HUES6 (cell line): ENCODE measurements at regions not wholly inside any gene's neighbourhood (a gene's known extent, or its start where the extent isn't known, plus 50 kb on each side); places are given as distances from the start of the nearest gene placed in this dataset.

Experiments used
- H3K27ac ChIP-seq: 2 replicates; pipeline ENCODE4 v1.7.0; 2013; ENCODE audit warnings: low read depth, mild to moderate bottlenecking, low read length, inconsistent platforms
- H3K27me3 ChIP-seq: 2 replicates; pipeline ENCODE4 v1.6.1; 2013; ENCODE audit warnings: low read length; ENCODE audit not compliant: control insufficient read depth, insufficient read depth
- H3K36me3 ChIP-seq: 2 replicates; pipeline ENCODE4 v1.6.1; 2013; ENCODE audit warnings: low read length; ENCODE audit not compliant: control insufficient read depth, insufficient read depth
- H3K4me1 ChIP-seq: 2 replicates; pipeline ENCODE4 v1.6.1; 2013; ENCODE audit warnings: low read length; ENCODE audit not compliant: control insufficient read depth, insufficient read depth
- H3K4me3 ChIP-seq: 2 replicates; pipeline ENCODE4 v1.5.1; 2013; ENCODE audit warnings: low read depth, low read length
- H3K9ac ChIP-seq: one replicate; pipeline ENCODE4 v1.6.1; 2013; ENCODE audit warnings: mild to moderate bottlenecking, low read length
- H3K9me3 ChIP-seq: 2 replicates; pipeline ENCODE4 v1.6.1; 2013; ENCODE audit warnings: low read depth, low read length; ENCODE audit not compliant: control insufficient read depth, insufficient read depth

GRCh38 chr2:198312596-198313483, 508.4 kb downstream of the PLCL1 start:
- Histone ChIP-seq H3K9ac (no peak overlapping the region), H3K4me3 (no peak overlapping the region), H3K27ac (no peak overlapping the region), H3K4me1 (peaks cover 6% of the 10 kb centered on the region; the same call in 1 of the 2 replicates), H3K9me3 (no peaks in the 10 kb centered on the region), H3K27me3 (no peaks in the 10 kb centered on the region), H3K36me3 (no peaks in the 10 kb centered on the region)

- Histone ChIP-seq H3K27me3 (no peaks in the 10 kb centered on the region), H3K4me1 (peaks cover 5% of the 10 kb centered on the region), H3K36me3 (no peaks in the 10 kb centered on the region), H3K4me3 (no peak overlapping the region), H3K27ac (no peak overlapping the region), H3K9me3 (no peaks in the 10 kb centered on the region), H3K9ac (no peak overlapping the region)
Measured at GRCh38 chr2:198311020-198311419, 506.6 kb downstream of the PLCL1 start.

- Histone ChIP-seq H3K27me3 (no peaks in the 10 kb centered on the region), H3K4me1 (peaks cover 5% of the 10 kb centered on the region), H3K9ac (no peak overlapping the region), H3K27ac (no peak overlapping the region), H3K9me3 (no peaks in the 10 kb centered on the region), H3K36me3 (no peaks in the 10 kb centered on the region), H3K4me3 (no peak overlapping the region)
Measured at GRCh38 chr2:198309673-198310280, 505.4 kb downstream of the PLCL1 start.

- H3K27me3 ChIP-seq, result no peaks in the 10 kb centered on the region
- no peaks in the 10 kb centered on the region for H3K9me3 ChIP-seq
- no peaks in the 10 kb centered on the region for H3K36me3 ChIP-seq
- no peak overlapping the region for H3K4me3 ChIP-seq
- H3K4me1 ChIP-seq, result peaks cover 5% of the 10 kb centered on the region
- no peak overlapping the region for H3K27ac ChIP-seq
- H3K9ac ChIP-seq, result no peak overlapping the region
Measured at GRCh38 chr2:198309081-198309480, 504.7 kb downstream of the PLCL1 start.

- no peak overlapping the region for H3K27ac ChIP-seq
- H3K9ac ChIP-seq, result no peak overlapping the region
- H3K36me3 ChIP-seq, result no peaks in the 10 kb centered on the region
- H3K27me3 ChIP-seq, result no peaks in the 10 kb centered on the region
- H3K9me3 ChIP-seq, result no peaks in the 10 kb centered on the region
- H3K4me3 ChIP-seq, result no peak overlapping the region
- peaks cover 5% of the 10 kb centered on the region for H3K4me1 ChIP-seq
Measured at GRCh38 chr2:198308368-198308767, 504.0 kb downstream of the PLCL1 start.

GRCh38 chr2:198307093-198307492, 502.7 kb downstream of the PLCL1 start:
- no peaks in the 10 kb centered on the region for H3K27me3 ChIP-seq
- no peak overlapping the region for H3K9ac ChIP-seq
- H3K9me3 ChIP-seq, result no peaks in the 10 kb centered on the region
- H3K36me3 ChIP-seq, result no peaks in the 10 kb centered on the region
- H3K27ac ChIP-seq, result no peak overlapping the region
- H3K4me3 ChIP-seq, result no peak overlapping the region
- peaks cover 5% of the 10 kb centered on the region for H3K4me1 ChIP-seq

GRCh38 chr2:198304859-198305258, 500.5 kb downstream of the PLCL1 start:
- Histone ChIP-seq H3K36me3 (no peaks in the 10 kb centered on the region), H3K4me1 (peaks cover 5% of the 10 kb centered on the region), H3K27me3 (no peaks in the 10 kb centered on the region), H3K27ac (no peak overlapping the region), H3K4me3 (no peak overlapping the region), H3K9ac (no peak overlapping the region), H3K9me3 (no peaks in the 10 kb centered on the region)

GRCh38 chr2:198297350-198297749, 493.0 kb downstream of the PLCL1 start:
- no peaks in the 10 kb centered on the region for H3K36me3 ChIP-seq
- no peaks in the 10 kb centered on the region for H3K27me3 ChIP-seq
- H3K4me1 ChIP-seq, result peaks cover 5% of the 10 kb centered on the region; the same call in 1 of the 2 replicates
- H3K9me3 ChIP-seq, result no peaks in the 10 kb centered on the region
- no peak overlapping the region for H3K4me3 ChIP-seq
- no peak overlapping the region for H3K9ac ChIP-seq
- no peak overlapping the region for H3K27ac ChIP-seq

GRCh38 chr2:198296665-198297308, 492.4 kb downstream of the PLCL1 start:
- Histone ChIP-seq H3K9ac (no peak overlapping the region), H3K4me3 (no peak overlapping the region), H3K9me3 (no peaks in the 10 kb centered on the region), H3K27ac (no peak overlapping the region), H3K4me1 (peaks cover 5% of the 10 kb centered on the region; the same call in 1 of the 2 replicates), H3K36me3 (no peaks in the 10 kb centered on the region), H3K27me3 (no peaks in the 10 kb centered on the region)

- Histone ChIP-seq H3K9me3 (no peaks in the 10 kb centered on the region), H3K4me3 (no peak overlapping the region), H3K27me3 (no peaks in the 10 kb centered on the region), H3K4me1 (0 out of 2 replicates have a peak, but pooled peaks cover 5% of the 10 kb centered on the region), H3K36me3 (no peaks in the 10 kb centered on the region), H3K9ac (no peak overlapping the region), H3K27ac (no peak overlapping the region)
Measured at GRCh38 chr2:198293281-198293680, 488.9 kb downstream of the PLCL1 start.

GRCh38 chr2:198289811-198290210, 485.4 kb downstream of the PLCL1 start:
- Histone ChIP-seq H3K9me3 (no peaks in the 10 kb centered on the region), H3K9ac (no peak overlapping the region), H3K27me3 (no peaks in the 10 kb centered on the region), H3K4me3 (no peak overlapping the region), H3K36me3 (no peaks in the 10 kb centered on the region), H3K27ac (no peak overlapping the region), H3K4me1 (no peaks in the 10 kb centered on the region)
